ENCODE measurements at regions not wholly inside any gene's neighbourhood (a gene's known extent, or its start where the extent isn't known, plus 50 kb on each side); places are given as distances from the start of the nearest gene placed in this dataset.

GRCh38 chr11:21988477-21988876 is 204.4 kb upstream of the ANO5 start:
- Histone ChIP-seq H2AFZ (ENCODE audit: low read depth, low read length) (no peak overlapping the region), H3K4me3 (no peak overlapping the region), H3K79me2 (ENCODE audit: control insufficient read depth, insufficient read depth, low read length) (no peaks in the 10 kb centered on the region), H3K27me3 (ENCODE audit: control insufficient read depth in 2 of 2, insufficient read depth in 2 of 2, low read length in 2 of 2) (no peaks in the 10 kb centered on the region), H3K36me3 (ENCODE audit: control insufficient read depth, insufficient read depth, low read length) (no peaks in the 10 kb centered on the region), H3K9me1 (ENCODE audit: control insufficient read depth, insufficient read depth, low read length) (no peaks in the 10 kb centered on the region), H3K4me1 (replicated peaks in 1 of 2; ENCODE audit: control insufficient read depth in 2 of 2, insufficient read depth in 2 of 2, low read length in 2 of 2) (no peaks in the 10 kb centered on the region), H3K27ac (ENCODE audit: extremely low read depth, low read depth, low read length) (no peak overlapping the region), H3K9ac (ENCODE audit: insufficient read depth in 1 of 2, low read depth in 2 of 2, low read length in 2 of 2) (no peak overlapping the region), H4K20me1 (replicated peaks; ENCODE audit: control insufficient read depth, insufficient read depth, low read length) (no peaks in the 10 kb centered on the region), H3K9me3 (replicated peaks; ENCODE audit: control insufficient read depth, insufficient read depth, low read depth, low read length) (no peaks in the 10 kb centered on the region), H3K4me2 (ENCODE audit: insufficient read depth, low read length) (no peak overlapping the region)
- TF ChIP-seq ZNF324 (CRISPR knock-in tag; IDR thresholded peaks at IDR 0.05), result no peak
- no peak for TF ChIP-seq ARNT (IDR thresholded peaks at IDR 0.05)
- TF ChIP-seq ZNF318 (IDR thresholded peaks at IDR 0.05; ENCODE audit: borderline replicate concordance in 1 of 2, low read depth in 1 of 2), result no peak
- TF ChIP-seq EGR1 (conservative IDR thresholded peaks at IDR 0.05), result no peak
- TF ChIP-seq NELFE (IDR thresholded peaks at IDR 0.05; ENCODE audit: insufficient read depth, insufficient read length), result no peak
- no peak for TF ChIP-seq XRCC5 (IDR thresholded peaks at IDR 0.05; ENCODE audit: low read depth, low read length)
- no peak for TF ChIP-seq TAF1 (IDR thresholded peaks at IDR 0.05; ENCODE audit: control insufficient read depth, extremely low read depth, insufficient read depth, low read length, severe bottlenecking)
- no peak for TF ChIP-seq ZNF717 (CRISPR knock-in tag; IDR thresholded peaks at IDR 0.05)
- no peak for TF ChIP-seq HNRNPK (IDR thresholded peaks at IDR 0.05; ENCODE audit: low read depth, low read length, poor library complexity, severe bottlenecking)
- no peak for TF ChIP-seq GTF3C2 (IDR thresholded peaks at IDR 0.05; ENCODE audit: borderline replicate concordance, extremely low read depth, insufficient read length)
- TF ChIP-seq BRD4 (IDR thresholded peaks at IDR 0.05), result no peak
- TF ChIP-seq CREM (IDR thresholded peaks at IDR 0.05; ENCODE audit: low read depth), result no peak
- ChIA-PET CTCF (ENCODE audit: low intra/inter-chr PET ratio) (no interaction called here), POLR2A (no interaction called here)
- ATAC-seq, result no peak
- DNase-seq (ENCODE audit: extremely low read depth in 1 of 4, low spot score in 3 of 4), result no peak
- in situ Hi-C loops (cut with MboI), result no loop called here
- intact Hi-C loops (cut with micrococcal nuclease), result no loop called here
- no TSS peak for BruUV-seq (replicated peaks)
- 0% methylated on average over 1 of the region's 1 CpG for WGBS (ENCODE audit: insufficient coverage, low coverage, missing lambda C conversion rate)
- FAIRE-seq, result no peak
